ENCODE measurements at regions not wholly inside any gene's neighbourhood (a gene's known extent, or its start where the extent isn't known, plus 50 kb on each side); places are given as distances from the start of the nearest gene placed in this dataset.

GRCh38 chr14:71308671-71309070 lies 401.4 kb downstream of the PCNX1 start:
- H3K27me3 ChIP-seq (ENCODE audit: control insufficient read depth, insufficient read depth, low read length), result no peaks in the 10 kb centered on the region
- TF ChIP-seq, protein P1, sequence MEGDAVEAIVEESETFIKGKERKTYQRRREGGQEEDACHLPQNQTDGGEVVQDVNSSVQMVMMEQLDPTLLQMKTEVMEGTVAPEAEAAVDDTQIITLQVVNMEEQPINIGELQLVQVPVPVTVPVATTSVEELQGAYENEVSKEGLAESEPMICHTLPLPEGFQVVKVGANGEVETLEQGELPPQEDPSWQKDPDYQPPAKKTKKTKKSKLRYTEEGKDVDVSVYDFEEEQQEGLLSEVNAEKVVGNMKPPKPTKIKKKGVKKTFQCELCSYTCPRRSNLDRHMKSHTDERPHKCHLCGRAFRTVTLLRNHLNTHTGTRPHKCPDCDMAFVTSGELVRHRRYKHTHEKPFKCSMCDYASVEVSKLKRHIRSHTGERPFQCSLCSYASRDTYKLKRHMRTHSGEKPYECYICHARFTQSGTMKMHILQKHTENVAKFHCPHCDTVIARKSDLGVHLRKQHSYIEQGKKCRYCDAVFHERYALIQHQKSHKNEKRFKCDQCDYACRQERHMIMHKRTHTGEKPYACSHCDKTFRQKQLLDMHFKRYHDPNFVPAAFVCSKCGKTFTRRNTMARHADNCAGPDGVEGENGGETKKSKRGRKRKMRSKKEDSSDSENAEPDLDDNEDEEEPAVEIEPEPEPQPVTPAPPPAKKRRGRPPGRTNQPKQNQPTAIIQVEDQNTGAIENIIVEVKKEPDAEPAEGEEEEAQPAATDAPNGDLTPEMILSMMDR (IDR thresholded peaks at IDR 0.05; ENCODE audit: borderline replicate concordance, extremely low read depth, insufficient read depth), result no peak
- no peaks in the 10 kb centered on the region for H3K9me3 ChIP-seq (ENCODE audit: control insufficient read depth in 2 of 3, insufficient read depth in 1 of 3, low read length in 3 of 3)
- no peak for DNase-seq
- no peaks in the 10 kb centered on the region for H3K36me3 ChIP-seq (ENCODE audit: control insufficient read depth in 2 of 3, insufficient read depth in 3 of 3, low read length in 3 of 3)
- no peak for FAIRE-seq
- H3K4me1 ChIP-seq (ENCODE audit: control insufficient read depth in 2 of 3, insufficient read depth in 2 of 3, low read depth in 1 of 3, low read length in 3 of 3), result no peaks in the 10 kb centered on the region
- H3K4me3 ChIP-seq (ENCODE audit: low read length in 3 of 3), result no peak overlapping the region
- no peak overlapping the region for H3K27ac ChIP-seq (ENCODE audit: low read depth in 2 of 2, low read length in 2 of 2)
- no peak overlapping the region for H3K9ac ChIP-seq (ENCODE audit: low read length in 3 of 3)
- intact Hi-C loops (cut with DNase I), result loop anchor here (10.0 kb wide), 1 partner anchor 154 kb away; no protein-coding TSS in a partner anchor

DNA sequence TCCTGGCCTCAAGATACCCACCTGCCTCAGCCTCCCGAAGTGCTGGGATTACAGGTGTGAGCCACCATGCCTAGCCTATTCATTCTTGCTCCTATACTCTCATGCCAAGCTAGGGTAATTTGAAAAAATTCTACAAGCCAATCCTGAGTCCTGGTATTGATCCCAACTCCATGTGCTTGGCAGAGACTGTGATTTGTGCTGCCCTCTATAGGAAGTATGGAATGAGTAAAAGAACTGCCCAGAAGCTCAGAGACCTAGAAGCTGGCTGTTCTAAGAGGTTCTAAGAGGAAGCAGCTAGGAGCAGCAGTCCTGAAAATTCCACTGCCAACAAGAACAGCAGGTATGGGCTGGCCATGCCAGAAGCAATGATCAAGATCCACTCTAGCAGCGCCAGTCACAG lies 402.5 kb downstream of the PCNX1 start:
- H3K4me3 ChIP-seq (ENCODE audit: low read length in 3 of 3), result no peak overlapping the region
- H3K36me3 ChIP-seq (ENCODE audit: control insufficient read depth in 2 of 3, insufficient read depth in 3 of 3, low read length in 3 of 3), result no peaks in the 10 kb centered on the region
- FAIRE-seq, result no peak
- H3K9me3 ChIP-seq (ENCODE audit: control insufficient read depth in 2 of 3, insufficient read depth in 1 of 3, low read length in 3 of 3), result no peaks in the 10 kb centered on the region
- H3K9ac ChIP-seq (ENCODE audit: low read length in 3 of 3), result no peak overlapping the region
- H3K27ac ChIP-seq (ENCODE audit: low read depth in 2 of 2, low read length in 2 of 2), result no peak overlapping the region
- no peaks in the 10 kb centered on the region for H3K4me1 ChIP-seq (ENCODE audit: control insufficient read depth in 2 of 3, insufficient read depth in 2 of 3, low read depth in 1 of 3, low read length in 3 of 3)
- no peak for DNase-seq
- H3K27me3 ChIP-seq (ENCODE audit: control insufficient read depth, insufficient read depth, low read length), result no peaks in the 10 kb centered on the region
- TF ChIP-seq, protein P1 (IDR thresholded peaks at IDR 0.05; ENCODE audit: borderline replicate concordance, extremely low read depth, insufficient read depth), result peak; percentile 3
- intact Hi-C loops (cut with DNase I), result loop anchor here (10.0 kb wide), 1 partner anchor 155 kb away; no protein-coding TSS in a partner anchor

GRCh38 chr14:71311061-71311460 lies 403.8 kb downstream of the PCNX1 start:
- no peaks in the 10 kb centered on the region for H3K9me3 ChIP-seq (ENCODE audit: control insufficient read depth in 2 of 3, insufficient read depth in 1 of 3, low read length in 3 of 3)
- DNase-seq (no peak), FAIRE-seq (no peak)
- no peak overlapping the region for H3K27ac ChIP-seq (ENCODE audit: low read depth in 2 of 2, low read length in 2 of 2)
- TF ChIP-seq, protein P1 (IDR thresholded peaks at IDR 0.05; ENCODE audit: borderline replicate concordance, extremely low read depth, insufficient read depth), result no peak
- no peaks in the 10 kb centered on the region for H3K36me3 ChIP-seq (ENCODE audit: control insufficient read depth in 2 of 3, insufficient read depth in 3 of 3, low read length in 3 of 3)
- H3K9ac ChIP-seq (ENCODE audit: low read length in 3 of 3), result no peak overlapping the region
- no peak overlapping the region for H3K4me3 ChIP-seq (ENCODE audit: low read length in 3 of 3)
- H3K27me3 ChIP-seq (ENCODE audit: control insufficient read depth, insufficient read depth, low read length), result no peaks in the 10 kb centered on the region
- H3K4me1 ChIP-seq (ENCODE audit: control insufficient read depth in 2 of 3, insufficient read depth in 2 of 3, low read depth in 1 of 3, low read length in 3 of 3), result no peaks in the 10 kb centered on the region
- intact Hi-C loops (cut with DNase I), result no loop called here

- Histone ChIP-seq H3K27me3 (ENCODE audit: control insufficient read depth, insufficient read depth, low read length) (no peaks in the 10 kb centered on the region), H3K9ac (ENCODE audit: low read length in 3 of 3) (no peak overlapping the region), H3K9me3 (ENCODE audit: control insufficient read depth in 2 of 3, insufficient read depth in 1 of 3, low read length in 3 of 3) (no peaks in the 10 kb centered on the region), H3K4me3 (ENCODE audit: low read length in 3 of 3) (no peak overlapping the region), H3K4me1 (ENCODE audit: control insufficient read depth in 2 of 3, insufficient read depth in 2 of 3, low read depth in 1 of 3, low read length in 3 of 3) (peaks cover 0 to 2% (median 0%) of the 10 kb centered on the region in 3 donors), H3K36me3 (ENCODE audit: control insufficient read depth in 2 of 3, insufficient read depth in 3 of 3, low read length in 3 of 3) (no peaks in the 10 kb centered on the region), H3K27ac (ENCODE audit: low read depth in 2 of 2, low read length in 2 of 2) (no peak overlapping the region)
- DNase-seq (no peak), FAIRE-seq (no peak)
- TF ChIP-seq, protein P1 (IDR thresholded peaks at IDR 0.05; ENCODE audit: borderline replicate concordance, extremely low read depth, insufficient read depth), result no peak
- intact Hi-C loops (cut with DNase I), result no loop called here
These were observed 407.5 kb downstream of the PCNX1 start for GRCh38 chr14:71314717-71315116.

All from kidney (tissue), 13 donors.